ENCODE measurements at regions not wholly inside any gene's neighbourhood (a gene's known extent, or its start where the extent isn't known, plus 50 kb on each side); places are given as distances from the start of the nearest gene placed in this dataset.

- no peaks in the 10 kb centered on the region for H3K9me3 ChIP-seq (replicated peaks in 1 of 3)
- intact Hi-C loops (cut with DNase I) = no loop called here
- TF ChIP-seq POLR2A (IDR thresholded peaks at IDR 0.05) (no peak), CTCF (IDR thresholded peaks at IDR 0.05) (no peak)
- no peak overlapping the region for H3K27ac ChIP-seq
- no peak for DNase-seq
- no peaks in the 10 kb centered on the region for H3K36me3 ChIP-seq (replicated peaks in 1 of 2)
- H3K27me3 ChIP-seq = no peaks in the 10 kb centered on the region
- no peak overlapping the region for H3K4me3 ChIP-seq
- no peaks in the 10 kb centered on the region for H3K4me1 ChIP-seq (replicated peaks in 1 of 2)
Measured at GRCh38 chrX:21126661-21127060, 247.6 kb upstream of the CNKSR2 start.

GRCh38 chrX:21131346-21131745 lies 242.9 kb upstream of the CNKSR2 start:
- Histone ChIP-seq H3K36me3 (replicated peaks in 1 of 2) (no peaks in the 10 kb centered on the region), H3K27ac (no peak overlapping the region), H3K9me3 (replicated peaks in 1 of 3) (no peaks in the 10 kb centered on the region), H3K27me3 (no peaks in the 10 kb centered on the region), H3K4me1 (replicated peaks in 1 of 2) (no peaks in the 10 kb centered on the region), H3K4me3 (no peak overlapping the region)
- TF ChIP-seq CTCF (IDR thresholded peaks at IDR 0.05) (no peak), POLR2A (IDR thresholded peaks at IDR 0.05) (no peak)
- no peak for DNase-seq
- WGBS, 4 donors = 60 to 77% (median 66%) methylated on average over 3 of the region's 3 CpGs
- intact Hi-C loops (cut with DNase I) = no loop called here

- H3K9me3 ChIP-seq (replicated peaks in 1 of 3) = no peaks in the 10 kb centered on the region
- no peak overlapping the region for H3K4me3 ChIP-seq
- no peaks in the 10 kb centered on the region for H3K4me1 ChIP-seq (replicated peaks in 1 of 2)
- H3K27ac ChIP-seq = no peak overlapping the region
- no peaks in the 10 kb centered on the region for H3K36me3 ChIP-seq (replicated peaks in 1 of 2)
- no peaks in the 10 kb centered on the region for H3K27me3 ChIP-seq
- TF ChIP-seq CTCF (IDR thresholded peaks at IDR 0.05) = no peak
- TF ChIP-seq POLR2A (IDR thresholded peaks at IDR 0.05) = no peak
- intact Hi-C loops (cut with DNase I) = no loop called here
- no peak for DNase-seq
- WGBS, 4 donors = 73 to 85% (median 79%) methylated on average over 2 of the region's 2 CpGs
Measured at GRCh38 chrX:21131786-21132185, 242.4 kb upstream of the CNKSR2 start.

- 54 to 70% (median 64%) methylated on average over 4 of the region's 4 CpGs for WGBS, 4 donors
- intact Hi-C loops (cut with DNase I) = no loop called here
- Histone ChIP-seq H3K9me3 (replicated peaks in 1 of 3) (no peaks in the 10 kb centered on the region), H3K36me3 (replicated peaks in 1 of 2) (no peaks in the 10 kb centered on the region), H3K27me3 (no peaks in the 10 kb centered on the region), H3K4me3 (no peak overlapping the region), H3K27ac (no peak overlapping the region), H3K4me1 (replicated peaks in 1 of 2) (no peaks in the 10 kb centered on the region)
- TF ChIP-seq POLR2A (IDR thresholded peaks at IDR 0.05) = no peak
- TF ChIP-seq CTCF (IDR thresholded peaks at IDR 0.05) = no peak
- no peak for DNase-seq
Measured at GRCh38 chrX:21132686-21133393, 241.4 kb upstream of the CNKSR2 start.
